Activated CD8-positive, alpha-beta memory T cell treated with anti-CD3 and anti-CD28 coated beads, Interleukin-2, amount 50 U/mL, for 4 hours (primary cell): ENCODE measurements at regions not wholly inside any gene's neighbourhood (a gene's known extent, or its start where the extent isn't known, plus 50 kb on each side); places are given as distances from the start of the nearest gene placed in this dataset.

ENCODE experiments used
- DNase-seq: peaks from one replicate; pipeline ENCODE4 v3.0.0-alpha.2; 2020

DNA sequence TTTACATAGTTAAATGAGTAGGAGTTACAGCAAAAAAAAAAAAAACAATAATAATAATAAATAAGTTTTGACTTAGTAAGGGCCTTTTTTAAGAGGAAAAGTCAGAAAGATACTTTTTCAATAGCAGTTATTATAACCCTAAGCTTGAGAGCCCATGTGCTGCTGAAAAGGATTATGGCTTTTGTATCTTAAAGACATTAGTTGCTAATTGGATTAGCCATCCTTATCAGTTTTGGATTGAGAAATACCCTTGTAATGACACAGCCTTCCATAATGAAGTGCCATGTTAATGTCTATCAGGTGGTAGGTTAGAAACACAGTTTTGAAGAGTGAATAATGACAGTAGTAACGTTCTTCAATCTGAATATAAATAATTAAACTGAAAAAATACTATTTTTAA is 554.0 kb downstream of the RIT2 start:
- no peak for DNase-seq

DNA sequence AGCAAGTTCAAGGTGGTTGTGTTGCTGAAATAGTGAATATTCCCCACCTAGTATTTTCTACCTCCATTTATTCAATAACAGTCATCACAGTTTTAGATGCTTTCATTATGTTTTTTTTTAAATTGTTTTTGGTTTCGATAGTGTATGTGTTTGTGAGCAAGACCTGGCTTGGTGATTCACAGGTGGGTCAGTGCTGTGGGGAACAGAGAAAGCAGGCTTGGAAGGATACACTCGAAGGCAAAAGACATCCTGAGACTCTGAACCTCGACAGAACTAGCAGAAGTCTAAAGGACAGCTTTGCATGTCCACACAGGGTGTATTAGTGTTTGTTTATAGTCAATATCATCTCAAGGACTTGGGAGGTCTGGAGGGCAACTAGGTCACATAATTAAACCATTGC is 551.5 kb downstream of the RIT2 start:
- DNase-seq: no peak

DNA sequence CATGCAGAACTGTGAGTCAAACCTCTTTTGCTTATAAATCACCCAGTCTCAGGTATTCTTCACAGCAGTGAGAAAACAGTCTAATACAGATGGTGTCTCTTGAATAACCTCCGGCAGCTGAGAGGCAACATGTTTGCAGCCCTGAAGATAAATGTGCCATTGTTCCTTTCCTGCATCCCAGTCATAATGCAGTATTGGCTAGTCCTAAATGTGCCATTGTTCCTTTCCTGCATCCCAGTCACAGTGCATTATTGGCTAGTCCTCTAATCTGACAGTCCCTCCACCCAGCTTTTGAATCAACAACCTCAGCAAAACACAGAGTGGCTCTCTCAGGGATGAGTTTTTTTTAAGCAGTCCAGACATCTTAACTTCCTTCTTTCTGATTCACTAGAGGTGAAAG is 550.7 kb downstream of the RIT2 start:
- no peak for DNase-seq

DNA sequence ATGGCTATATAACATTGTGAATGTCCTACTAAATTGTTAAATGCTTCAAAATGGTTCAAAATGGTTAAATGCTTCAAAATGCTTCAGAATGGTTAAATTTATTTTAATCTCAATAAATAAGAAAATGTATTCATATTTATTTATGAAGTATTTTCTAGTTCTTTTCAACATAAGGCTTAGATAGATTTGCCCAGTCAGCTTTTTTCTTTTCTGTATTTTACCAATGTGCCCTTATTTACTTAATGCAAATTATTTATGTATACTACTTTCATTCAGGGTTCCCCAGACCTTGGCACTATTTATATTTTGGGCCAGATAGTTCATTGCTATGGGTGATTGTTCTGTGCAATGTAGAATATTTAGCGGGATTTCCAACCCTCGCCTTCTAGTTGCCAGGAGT is 546.7 kb downstream of the RIT2 start:
- no peak for DNase-seq

DNA sequence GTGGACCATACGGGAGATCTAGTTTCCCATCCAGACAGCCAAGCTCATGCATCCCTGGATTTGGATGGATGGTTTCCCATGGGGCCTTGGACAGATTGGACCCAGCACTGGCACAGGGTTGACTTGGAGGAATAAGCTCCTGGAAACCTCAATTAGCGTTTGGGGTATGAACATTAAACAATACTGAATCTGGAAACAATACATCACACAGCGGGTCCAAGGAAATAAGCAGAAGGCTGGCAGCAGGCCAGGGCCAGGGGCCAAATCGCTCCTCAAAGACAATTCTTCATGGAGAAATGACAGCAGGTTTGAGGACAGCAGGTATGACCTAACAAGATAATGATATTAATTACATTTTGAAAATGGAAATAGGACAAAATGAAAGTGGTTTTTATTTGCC is 540.6 kb downstream of the RIT2 start:
- no peak for DNase-seq

DNA sequence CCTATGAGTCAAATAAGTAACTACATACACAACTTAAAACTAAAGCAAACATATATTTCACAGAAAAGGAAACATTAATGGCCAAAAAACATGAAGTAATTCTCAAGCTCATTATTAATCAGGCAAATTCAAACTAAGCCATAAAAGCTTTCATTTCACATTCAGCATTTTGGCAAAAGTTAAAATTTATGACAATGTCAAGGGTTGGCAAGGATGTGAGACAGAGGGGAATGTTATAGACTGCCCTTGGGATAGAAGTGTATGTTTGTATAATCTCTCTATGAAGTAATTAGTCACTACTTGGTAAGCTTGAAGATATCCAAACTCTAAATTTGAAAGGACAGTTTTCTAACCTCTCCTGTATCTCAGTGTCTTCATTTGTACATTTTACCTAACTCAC is 539.4 kb downstream of the RIT2 start:
- no peak for DNase-seq

GRCh38 chr18:42578792-42579191 is 536.7 kb downstream of the RIT2 start:
- no peak for DNase-seq

DNA sequence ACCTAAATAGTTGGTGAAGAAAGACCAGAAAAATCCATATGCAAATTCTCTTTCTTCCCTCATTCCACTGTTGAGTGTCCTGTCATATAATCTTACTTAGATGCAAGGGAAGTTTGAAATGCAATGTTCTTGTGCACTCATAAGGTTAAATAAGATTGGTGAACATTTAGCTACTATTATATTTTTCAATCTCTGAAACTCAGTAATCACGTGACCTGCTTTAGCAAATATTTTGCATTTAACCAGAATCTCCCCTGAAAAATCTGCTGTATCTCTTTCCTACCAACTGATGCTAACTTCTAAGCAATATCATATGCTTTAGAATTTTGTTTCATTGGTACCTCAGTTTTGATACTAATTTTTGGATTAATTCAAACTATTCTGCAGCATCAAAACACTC is 533.2 kb downstream of the RIT2 start:
- no peak for DNase-seq

DNA sequence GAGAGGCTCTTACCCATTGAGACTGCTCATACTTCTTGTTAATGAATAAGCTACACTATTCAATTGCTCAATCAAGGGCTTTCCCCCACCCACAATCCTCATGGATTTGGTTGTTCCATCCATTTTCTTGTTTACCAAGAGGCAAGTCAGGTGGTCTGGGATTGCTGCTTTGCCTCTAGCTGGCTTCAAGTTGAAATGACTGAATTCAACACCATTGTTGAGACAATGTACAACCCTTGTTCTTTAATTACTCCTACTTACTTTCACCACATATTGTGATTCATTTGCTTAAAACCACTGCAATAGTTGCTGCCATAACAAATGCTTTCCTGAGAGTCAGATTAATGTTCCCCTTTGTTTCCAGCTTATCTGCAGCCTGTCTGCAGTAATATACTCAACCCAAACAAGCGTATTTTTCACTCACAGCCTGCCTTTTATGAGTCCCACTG is 532.2 kb downstream of the RIT2 start:
- no peak for DNase-seq

DNA sequence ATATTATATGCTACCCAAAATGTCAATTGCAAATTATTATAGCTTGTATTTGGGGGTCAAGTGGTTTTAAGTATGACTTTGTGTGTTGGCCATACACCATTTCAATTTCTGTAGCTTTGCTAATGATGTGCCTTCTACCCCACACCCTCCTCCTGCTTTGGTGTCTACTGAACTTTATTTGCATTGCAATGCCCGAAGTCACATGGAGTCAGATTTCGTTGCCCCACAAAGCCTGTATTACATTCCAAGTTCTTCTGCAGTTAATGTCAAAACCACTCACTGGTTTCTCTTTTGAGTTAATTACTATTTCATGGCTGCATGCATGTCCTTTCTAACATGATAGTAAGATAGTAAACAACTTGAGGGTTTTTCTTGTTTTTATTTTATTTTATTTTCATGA is 528.9 kb downstream of the RIT2 start:
- DNase-seq: no peak

- no peak for DNase-seq
These were observed 526.7 kb downstream of the RIT2 start for GRCh38 chr18:42588786-42589185.

DNA sequence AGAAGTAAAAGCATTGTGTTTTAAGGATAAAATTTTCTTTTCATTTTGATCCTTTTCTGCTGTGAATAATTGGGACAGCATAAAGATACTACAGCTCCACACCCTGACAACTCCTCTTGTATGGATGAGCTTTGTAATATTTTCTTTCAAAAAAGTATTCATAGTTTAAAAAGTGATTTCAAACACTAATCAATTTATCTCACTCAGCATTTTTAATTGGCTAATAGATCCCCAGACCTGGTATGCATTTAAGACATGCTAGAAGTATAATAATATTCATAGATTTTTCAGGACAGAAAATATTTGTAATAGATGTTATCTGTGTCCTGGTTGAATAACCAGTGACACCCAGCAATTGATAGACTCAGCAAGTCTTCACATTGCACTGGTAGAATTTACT is 510.7 kb downstream of the RIT2 start:
- no peak for DNase-seq

GRCh38 chr18:42606886-42607495 is 508.5 kb downstream of the RIT2 start:
- DNase-seq: no peak

DNA sequence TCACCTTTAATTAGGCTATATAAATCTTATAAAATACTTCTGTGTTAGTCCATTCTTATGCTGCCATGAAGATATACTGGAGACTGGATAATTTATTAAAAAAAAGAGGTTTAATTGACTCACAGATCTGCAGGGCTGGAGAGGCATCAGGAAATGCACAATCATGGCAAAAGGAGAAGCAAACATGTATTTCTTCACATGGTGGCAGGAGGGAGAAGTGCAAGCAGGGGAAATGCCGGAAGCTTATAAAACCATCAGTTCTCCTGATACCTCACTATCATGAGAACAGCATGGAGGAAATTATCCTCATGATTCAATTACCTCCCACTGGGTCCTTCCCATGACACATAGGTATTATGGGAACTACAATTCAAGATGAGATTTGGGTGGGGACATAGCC is 504.4 kb downstream of the RIT2 start:
- no peak for DNase-seq

DNA sequence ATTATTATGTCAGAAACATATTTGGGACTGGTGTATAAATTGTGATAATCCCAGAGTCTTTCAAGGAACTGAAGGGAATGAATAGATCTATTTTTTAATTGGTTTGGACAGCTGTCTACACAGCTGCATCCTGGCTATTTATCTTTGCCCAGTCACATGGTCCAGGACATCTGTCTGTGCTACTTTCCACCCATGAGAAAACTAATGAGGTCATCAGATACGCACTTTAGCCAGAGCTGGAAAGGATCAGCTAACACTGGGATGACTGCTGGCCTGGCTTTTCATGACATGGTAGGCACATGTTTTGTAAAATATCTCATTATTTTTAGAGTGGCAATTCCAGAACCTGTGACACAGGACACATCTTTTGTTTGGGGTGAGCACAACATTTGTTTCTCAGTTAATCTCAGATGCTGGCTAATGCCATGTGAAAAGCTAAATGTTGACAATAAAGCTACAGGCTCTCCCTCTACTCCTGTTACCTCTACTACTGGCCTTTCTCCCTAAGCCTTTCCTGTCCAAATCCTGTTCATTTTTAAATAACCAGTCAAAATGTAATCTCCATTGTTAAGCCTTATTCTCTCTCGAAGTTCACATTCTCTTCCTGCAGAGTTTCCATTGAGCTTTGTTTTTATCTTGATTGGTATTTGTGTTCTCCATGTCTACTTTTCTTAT is 500.7 kb downstream of the RIT2 start:
- no peak for DNase-seq

GRCh38 chr18:42617221-42617620 is 498.3 kb downstream of the RIT2 start:
- no peak for DNase-seq

DNA sequence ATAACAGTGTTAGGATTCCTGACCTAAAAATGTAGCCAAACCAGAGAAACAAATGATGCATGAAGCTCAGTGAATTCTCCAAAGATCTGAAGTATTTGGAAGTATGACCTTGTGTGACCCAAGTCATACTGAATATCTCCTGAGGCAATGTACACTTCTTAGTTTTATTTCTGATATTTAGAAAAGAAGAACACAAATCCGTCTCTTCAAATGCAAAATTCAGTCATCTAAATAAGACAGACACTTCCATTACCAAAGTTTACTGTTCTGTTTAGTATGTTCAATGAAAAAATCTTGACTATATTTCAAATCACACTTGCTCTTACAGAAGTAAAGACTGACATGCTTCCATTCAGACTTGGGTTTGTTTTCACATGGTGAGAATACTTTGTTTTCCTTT is 495.7 kb downstream of the RIT2 start:
- DNase-seq: no peak

- DNase-seq: no peak
These were observed 494.8 kb downstream of the RIT2 start for GRCh38 chr18:42620657-42621056.

DNA sequence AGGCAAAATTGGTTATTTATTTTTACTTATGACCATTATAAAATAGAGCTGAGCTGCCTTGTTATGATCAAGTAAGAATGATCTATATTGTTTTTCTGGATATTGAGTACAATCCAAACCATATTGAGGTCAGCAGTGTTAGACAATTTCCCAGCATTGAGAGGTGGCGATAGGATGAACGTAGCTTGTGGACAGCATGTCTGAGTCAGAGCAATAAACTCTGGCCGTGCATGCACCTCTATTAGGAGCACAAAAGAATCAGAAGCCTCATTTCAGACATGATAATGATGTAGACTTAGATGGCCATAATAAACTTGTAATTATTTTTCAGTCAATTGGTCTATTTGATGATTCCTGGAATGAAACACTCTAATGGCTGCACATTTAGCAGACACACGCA is 491.6 kb downstream of the RIT2 start:
- DNase-seq: no peak

DNA sequence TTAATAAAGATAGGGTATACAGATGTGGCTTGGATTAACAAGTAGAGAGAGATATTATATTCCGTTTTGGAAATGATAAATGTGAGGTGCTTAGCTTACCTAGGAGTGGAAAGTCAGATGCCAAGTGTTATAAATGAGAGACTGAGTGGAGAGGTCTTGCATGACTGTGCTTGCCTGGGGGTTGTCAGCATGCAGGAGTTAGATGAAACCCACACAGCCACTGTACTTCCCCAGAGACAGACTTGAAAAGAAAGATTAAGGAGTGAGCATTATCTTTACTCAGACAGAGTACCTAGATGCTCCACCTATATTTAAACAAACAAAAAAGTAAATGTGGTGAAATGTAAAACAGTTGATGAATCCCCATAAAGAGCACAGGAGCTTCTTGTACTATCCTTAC is 482.7 kb downstream of the RIT2 start:
- no peak for DNase-seq

DNA sequence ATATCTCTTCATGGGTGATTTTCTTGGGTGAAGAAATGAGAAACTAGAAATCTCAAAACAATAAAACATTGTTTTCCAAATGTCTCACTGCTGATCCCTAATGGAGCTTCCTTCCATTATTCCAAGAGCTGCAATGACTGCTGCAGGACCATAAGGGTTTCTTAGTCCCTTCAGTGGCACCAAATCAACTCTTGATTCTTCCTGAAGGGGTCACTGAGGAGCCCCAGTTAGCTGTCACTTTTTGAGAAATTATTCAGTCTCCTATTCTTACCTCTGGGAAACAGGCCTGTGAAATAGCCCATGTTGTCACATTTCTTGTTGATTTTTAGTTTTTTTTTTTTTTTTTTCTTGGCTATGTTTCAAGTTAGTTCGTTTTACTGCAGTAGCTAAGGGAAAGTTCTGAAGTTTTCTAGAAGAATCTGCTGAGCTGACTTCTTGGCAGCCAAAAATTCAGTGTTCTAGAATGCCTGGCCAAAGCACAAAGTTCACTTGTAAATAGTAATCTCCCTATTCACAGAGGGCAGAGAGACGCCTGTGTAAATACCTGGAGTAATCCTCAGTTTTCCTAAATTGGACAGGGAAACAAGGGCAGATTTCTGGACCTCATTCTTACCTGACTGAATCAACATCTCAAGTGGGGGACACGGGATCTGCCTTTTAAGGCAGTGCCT is 480.0 kb downstream of the RIT2 start:
- no peak for DNase-seq

GRCh38 chr18:42636309-42636708 is 479.2 kb downstream of the RIT2 start:
- no peak for DNase-seq

GRCh38 chr18:42640160-42640559 is 475.3 kb downstream of the RIT2 start:
- DNase-seq: no peak

- DNase-seq: no peak
These were observed 473.5 kb downstream of the RIT2 start for GRCh38 chr18:42641996-42642395.

DNA sequence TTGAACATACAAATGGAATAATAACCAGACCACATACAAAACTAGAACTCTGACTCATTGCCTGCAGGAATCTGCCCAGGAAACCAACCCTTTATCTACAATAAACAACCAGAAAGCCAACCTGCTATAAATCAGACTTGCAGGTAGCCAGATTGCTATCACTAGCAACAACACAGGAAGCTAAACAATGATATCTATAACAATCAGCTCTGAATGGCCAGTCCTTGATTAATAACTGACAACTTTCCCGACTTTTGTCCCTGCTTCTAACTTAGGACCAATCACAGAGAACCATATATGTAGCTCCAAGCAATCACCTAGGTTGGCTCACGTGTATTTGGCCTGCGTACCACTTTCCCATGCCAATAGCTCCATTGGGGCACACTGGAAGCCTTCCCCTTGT is 470.8 kb downstream of the RIT2 start:
- DNase-seq: no peak
